Kidney epithelial cell (primary cell): ENCODE measurements at regions not wholly inside any gene's neighbourhood (a gene's known extent, or its start where the extent isn't known, plus 50 kb on each side); places are given as distances from the start of the nearest gene placed in this dataset.

Source experiments
- DNase-seq: peaks from one replicate; pipeline ENCODE4 v3.0.0-alpha.2; 2010; ENCODE audit warnings: low read depth
- H3K27me3 ChIP-seq: 2 replicates; pipeline ENCODE4 v1.6.0; 2011; ENCODE audit warnings: low read length; ENCODE audit not compliant: control insufficient read depth, insufficient read depth
- H3K36me3 ChIP-seq: 2 replicates; pipeline ENCODE4 v1.5.1; 2011; ENCODE audit warnings: low read length; ENCODE audit not compliant: control insufficient read depth, insufficient read depth
- H3K4me3 ChIP-seq: 2 replicates; pipeline ENCODE4 v1.5.1; 2011; ENCODE audit warnings: low read depth, mild to moderate bottlenecking, control low read depth, low read length
- CTCF ChIP-seq: IDR thresholded peaks from 2 replicates; pipeline ENCODE4 v1.5.1; 2011; ENCODE audit warnings: mild to moderate bottlenecking, moderate library complexity, low read length, control low read depth, inconsistent platforms; ENCODE audit not compliant: insufficient read depth, poor library complexity, severe bottlenecking

DNA sequence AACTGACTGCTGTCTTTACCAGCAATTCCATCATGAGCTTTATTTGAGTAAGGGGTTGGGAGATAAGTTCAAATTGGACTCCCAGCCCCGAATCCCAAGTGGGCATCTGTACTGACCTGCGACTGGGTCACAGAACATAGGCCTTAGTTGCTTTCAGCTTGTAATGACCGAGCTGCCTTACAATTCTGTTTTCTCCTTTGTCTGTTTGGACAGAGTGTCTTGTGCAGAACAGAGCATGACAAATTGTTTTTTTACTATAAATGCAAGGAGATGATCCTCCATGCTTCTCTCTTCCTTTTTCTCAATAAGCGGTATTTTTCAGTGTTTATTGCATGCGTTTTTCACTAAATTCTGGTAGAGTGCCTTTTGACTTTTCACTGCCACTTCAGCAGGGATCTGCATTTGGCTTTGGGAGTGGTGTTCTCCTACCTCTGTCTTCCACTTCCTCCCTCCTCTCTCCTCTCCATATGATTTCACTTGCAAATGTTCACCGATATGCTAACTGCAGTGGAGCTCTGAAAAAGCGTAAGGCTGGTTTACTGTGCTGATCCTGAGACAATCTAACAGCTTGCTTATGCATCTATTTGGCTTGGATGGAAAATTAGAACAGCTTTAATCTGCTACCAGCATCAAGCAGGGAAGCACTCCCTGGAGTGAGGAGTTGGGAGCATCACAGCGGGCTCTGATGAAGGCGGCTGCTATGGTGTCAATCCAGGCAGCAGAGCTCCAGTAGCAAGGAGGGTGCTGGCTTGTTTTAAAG is 158.8 kb upstream of the SMIM21 start:
- no peak for TF ChIP-seq CTCF
- Histone ChIP-seq H3K4me3 (no peak overlapping the region), H3K27me3 (no peaks in the 10 kb centered on the region), H3K36me3 (no peaks in the 10 kb centered on the region)
- no peak for DNase-seq

GRCh38 chr18:75582940-75583339 is 155.4 kb upstream of the SMIM21 start:
- H3K36me3 ChIP-seq, result no peaks in the 10 kb centered on the region
- DNase-seq, result no peak
- no peak overlapping the region for H3K4me3 ChIP-seq
- no peaks in the 10 kb centered on the region for H3K27me3 ChIP-seq
- no peak for TF ChIP-seq CTCF

DNA sequence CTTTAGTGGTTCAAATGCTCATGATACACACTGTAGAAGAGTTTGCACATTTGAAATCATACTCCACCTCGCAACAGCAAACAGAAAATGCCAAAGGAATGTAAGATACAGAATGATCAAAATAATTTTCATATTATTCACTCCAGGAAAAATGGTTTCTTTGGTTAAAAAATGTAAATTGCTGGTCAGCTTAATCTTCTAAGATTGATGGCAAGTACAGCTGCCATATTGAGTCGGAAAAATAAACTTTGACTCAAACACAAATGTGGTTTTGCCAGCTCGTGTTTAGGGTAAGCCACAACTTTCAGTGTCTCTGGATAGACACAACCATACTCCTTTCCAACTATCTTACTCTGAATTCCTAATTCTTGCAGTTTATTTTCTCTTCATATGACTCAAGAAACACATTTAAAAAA is 154.9 kb upstream of the SMIM21 start:
- Histone ChIP-seq H3K36me3 (no peaks in the 10 kb centered on the region), H3K27me3 (no peaks in the 10 kb centered on the region), H3K4me3 (no peak overlapping the region)
- TF ChIP-seq CTCF, result no peak
- no peak for DNase-seq

DNA sequence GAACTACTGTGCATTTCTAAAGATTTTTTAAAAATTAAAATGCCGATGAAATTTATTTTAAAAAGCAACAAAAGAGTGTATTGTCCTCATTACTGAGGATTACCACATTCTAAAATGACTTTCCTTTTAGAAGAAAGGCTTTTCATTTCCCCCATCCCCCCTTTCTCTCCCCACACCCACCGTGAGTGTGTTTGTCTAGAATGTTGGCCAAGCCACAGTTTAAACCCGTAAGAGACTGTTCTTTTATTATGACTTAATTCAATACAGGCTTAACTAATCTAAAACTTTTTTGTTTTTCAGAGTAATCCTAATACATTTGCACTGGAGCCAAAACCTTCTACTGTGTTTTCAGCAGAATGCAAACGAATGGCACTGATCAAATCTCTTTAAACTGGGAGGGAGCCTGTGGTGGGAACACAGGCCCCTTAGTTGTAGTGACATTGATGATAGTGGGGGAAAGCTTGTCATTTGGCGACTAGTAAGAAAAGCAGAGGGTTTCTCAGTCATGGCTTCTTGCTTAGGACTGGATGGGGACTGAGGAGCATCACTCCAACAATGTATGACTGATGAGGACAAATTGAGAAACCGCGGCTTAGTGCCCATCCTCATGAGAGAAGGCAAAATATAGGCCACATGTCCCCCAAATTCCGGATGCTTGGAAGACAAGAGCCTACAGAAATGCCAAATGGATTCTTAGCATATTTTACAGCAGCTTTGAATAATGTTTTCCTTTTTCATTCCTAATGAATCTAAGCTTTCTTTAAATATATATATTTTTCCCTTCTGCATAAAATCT is 154.0 kb upstream of the SMIM21 start:
- H3K4me3 ChIP-seq, result no peak overlapping the region
- no peaks in the 10 kb centered on the region for H3K36me3 ChIP-seq
- no peaks in the 10 kb centered on the region for H3K27me3 ChIP-seq
- DNase-seq, result no peak
- no peak for TF ChIP-seq CTCF

GRCh38 chr18:75574187-75574586 is 146.7 kb upstream of the SMIM21 start:
- H3K4me3 ChIP-seq, result no peak overlapping the region
- no peak for TF ChIP-seq CTCF
- no peaks in the 10 kb centered on the region for H3K36me3 ChIP-seq
- H3K27me3 ChIP-seq, result no peaks in the 10 kb centered on the region
- no peak for DNase-seq
